ENCODE measurements at regions not wholly inside any gene's neighbourhood (a gene's known extent, or its start where the extent isn't known, plus 50 kb on each side); places are given as distances from the start of the nearest gene placed in this dataset.
A peak's percentile ranks its signal among the peaks of the same experiment; 100 is the strongest.

- Histone ChIP-seq H4K20me1 (no peaks in the 10 kb centered on the region), H3K9me3 (replicated peaks in 1 of 11) (no peaks in the 10 kb centered on the region), H3K27me3 (no peaks in the 10 kb centered on the region), H3K4me2 (no peak overlapping the region), H3K4me3 (no peak overlapping the region), H3K36me3 (no peaks in the 10 kb centered on the region), H3K27ac (no peak overlapping the region), H3K9ac (no peak overlapping the region), H3K4me1 (no peaks in the 10 kb centered on the region)
- no peak for TF ChIP-seq Cebpa-rat (IDR thresholded peaks at IDR 0.05)
These were observed 69.6 kb downstream of the MDH1 start for GRCh38 chr2:63658176-63658968.

- Histone ChIP-seq H3K27ac (no peak overlapping the region), H3K36me3 (no peaks in the 10 kb centered on the region), H3K9ac (no peak overlapping the region), H3K4me2 (no peak overlapping the region), H3K27me3 (no peaks in the 10 kb centered on the region), H3K4me3 (no peak overlapping the region), H4K20me1 (no peaks in the 10 kb centered on the region), H3K9me3 (replicated peaks in 1 of 11) (peaks cover 0 to 5% (median 0%) of the 10 kb centered on the region in 11 experiments; a peak in 3 of 22 replicates), H3K4me1 (no peaks in the 10 kb centered on the region)
- TF ChIP-seq Cebpa-rat (IDR thresholded peaks at IDR 0.05), result no peak
These were observed 71.3 kb downstream of the MDH1 start for GRCh38 chr2:63660060-63660459.

DNA sequence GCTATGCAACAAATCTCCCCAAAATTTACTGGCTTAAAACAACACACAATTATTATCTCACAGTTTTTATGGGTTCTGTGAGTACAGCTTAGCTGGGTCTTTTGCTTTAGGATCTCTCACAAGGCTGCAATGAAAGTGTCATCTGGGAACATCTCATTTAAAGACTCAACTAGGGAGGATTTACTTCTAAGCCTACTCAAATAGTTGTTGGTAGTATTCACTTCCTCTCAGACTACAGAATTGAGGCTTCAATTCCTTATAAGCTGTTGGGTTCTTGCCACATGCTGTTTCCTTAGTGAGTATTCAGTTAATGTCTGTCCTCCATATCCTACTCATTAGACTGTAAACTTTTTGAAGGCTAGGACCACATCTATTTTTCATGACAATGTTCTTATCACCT is 72.3 kb downstream of the MDH1 start:
- no peak overlapping the region for H3K4me2 ChIP-seq

GRCh38 chr2:63662028-63662804 is 73.5 kb downstream of the MDH1 start:
- H3K4me2 ChIP-seq, result no peak overlapping the region
- no peak overlapping the region for H3K27ac ChIP-seq
- H3K27me3 ChIP-seq, result no peaks in the 10 kb centered on the region
- H3K4me1 ChIP-seq, result peaks cover 0 to 15% (median 9%) of the 10 kb centered on the region in 10 experiments; a peak in 10 of 20 replicates
- H3K9ac ChIP-seq, result no peak overlapping the region
- TF ChIP-seq Cebpa-rat (IDR thresholded peaks at IDR 0.05), result no peak
- H3K36me3 ChIP-seq, result no peaks in the 10 kb centered on the region
- H3K4me3 ChIP-seq, result no peak overlapping the region
- H3K9me3 ChIP-seq (replicated peaks in 1 of 11), result peaks cover 0 to 5% (median 0%) of the 10 kb centered on the region in 11 experiments; a peak in 3 of 22 replicates
- no peaks in the 10 kb centered on the region for H4K20me1 ChIP-seq

More for the DNA sequence above, 72.3 kb downstream of the MDH1 start:
- TF ChIP-seq Cebpa-rat (IDR thresholded peaks at IDR 0.05), result no peak
- Histone ChIP-seq H3K9ac (no peak overlapping the region), H3K4me1 (peaks cover 0 to 9% (median 3%) of the 10 kb centered on the region in 10 experiments; a peak in 7 of 20 replicates), H3K9me3 (replicated peaks in 1 of 11) (peaks cover 0 to 5% (median 0%) of the 10 kb centered on the region in 11 experiments; a peak in 3 of 22 replicates), H3K36me3 (no peaks in the 10 kb centered on the region), H3K27ac (no peak overlapping the region), H3K4me3 (no peak overlapping the region), H3K27me3 (no peaks in the 10 kb centered on the region), H4K20me1 (no peaks in the 10 kb centered on the region)

GRCh38 chr2:63663013-63663864 is 74.5 kb downstream of the MDH1 start:
- peaks cover 0 to 15% (median 9%) of the 10 kb centered on the region in 10 experiments; a peak in 10 of 20 replicates for H3K4me1 ChIP-seq
- no peak overlapping the region for H3K27ac ChIP-seq
- no peak for TF ChIP-seq Cebpa-rat (IDR thresholded peaks at IDR 0.05)
- H3K9me3 ChIP-seq (replicated peaks in 1 of 11), result peaks cover 0 to 5% (median 0%) of the 10 kb centered on the region in 11 experiments; a peak in 3 of 22 replicates
- no peak overlapping the region for H3K9ac ChIP-seq
- H3K4me3 ChIP-seq, result no peak overlapping the region
- no peaks in the 10 kb centered on the region for H3K36me3 ChIP-seq
- no peaks in the 10 kb centered on the region for H3K27me3 ChIP-seq
- no peak overlapping the region for H3K4me2 ChIP-seq
- H4K20me1 ChIP-seq, result no peaks in the 10 kb centered on the region

GRCh38 chr2:63665091-63665490 is 76.3 kb downstream of the MDH1 start:
- no peak overlapping the region for H3K27ac ChIP-seq
- peak overlapping the region in 1 of 11 experiments; percentile 20; a peak in 3 of 22 replicates for H3K4me2 ChIP-seq
- no peaks in the 10 kb centered on the region for H3K36me3 ChIP-seq
- H3K9me3 ChIP-seq (replicated peaks in 1 of 11), result peaks cover 0 to 5% (median 0%) of the 10 kb centered on the region in 11 experiments; a peak in 3 of 22 replicates
- H3K4me3 ChIP-seq, result no peak overlapping the region
- H3K9ac ChIP-seq, result no peak overlapping the region
- no peaks in the 10 kb centered on the region for H4K20me1 ChIP-seq
- H3K4me1 ChIP-seq, result peaks cover 0 to 15% (median 9%) of the 10 kb centered on the region in 10 experiments; a peak in 10 of 20 replicates
- H3K27me3 ChIP-seq, result no peaks in the 10 kb centered on the region
- no peak for TF ChIP-seq Cebpa-rat (IDR thresholded peaks at IDR 0.05)

DNA sequence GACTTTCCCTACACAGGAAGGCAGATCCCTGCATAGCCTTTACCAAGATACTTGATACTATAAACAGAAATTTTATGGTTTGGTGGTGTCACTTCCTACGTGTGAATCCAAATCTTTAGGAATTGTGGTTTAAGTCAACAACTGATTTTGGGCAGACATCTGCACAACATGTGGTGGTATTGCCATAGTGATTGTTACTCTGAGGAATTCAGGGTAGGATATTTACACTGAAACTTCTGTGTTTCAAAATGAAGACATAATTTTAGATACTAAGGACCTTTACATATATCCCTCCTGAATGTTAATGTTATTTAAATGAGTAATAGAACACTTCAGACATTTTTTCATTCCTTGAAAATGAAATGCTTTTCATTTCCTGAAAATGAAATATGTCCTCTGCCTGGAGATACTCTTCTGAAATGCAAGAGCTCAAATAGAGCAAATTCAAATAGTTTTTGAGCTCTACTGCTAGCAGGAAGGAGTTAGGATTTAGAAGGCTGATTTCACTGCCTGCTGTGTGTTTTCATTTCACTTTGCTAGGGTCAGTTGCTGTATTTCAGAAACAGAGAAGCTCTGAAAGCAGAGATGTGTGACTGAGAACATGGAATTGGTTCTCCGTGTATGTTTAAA is 77.2 kb downstream of the MDH1 start:
- no peak for TF ChIP-seq Cebpa-rat (IDR thresholded peaks at IDR 0.05)
- H3K4me3 ChIP-seq, result no peak overlapping the region
- peak overlapping the region in 7 of 11 experiments; percentile 12 to 42 (median 31); a peak in 10 of 22 replicates for H3K4me2 ChIP-seq
- no peaks in the 10 kb centered on the region for H3K36me3 ChIP-seq
- no peaks in the 10 kb centered on the region for H4K20me1 ChIP-seq
- peaks cover 0 to 5% (median 0%) of the 10 kb centered on the region in 11 experiments; a peak in 3 of 22 replicates for H3K9me3 ChIP-seq (replicated peaks in 1 of 11)
- no peak overlapping the region for H3K27ac ChIP-seq
- H3K9ac ChIP-seq, result no peak overlapping the region
- peaks cover 0 to 15% (median 9%) of the 10 kb centered on the region in 10 experiments; a peak in 10 of 20 replicates for H3K4me1 ChIP-seq
- H3K27me3 ChIP-seq, result no peaks in the 10 kb centered on the region

- TF ChIP-seq Cebpa-rat (IDR thresholded peaks at IDR 0.05), result no peak
- no peak overlapping the region for H3K27ac ChIP-seq
These were observed 78.5 kb downstream of the MDH1 start for GRCh38 chr2:63667132-63667700.

More at GRCh38 chr2:63667132-63667700, 78.5 kb downstream of the MDH1 start:
- H3K4me2 ChIP-seq, result no peak overlapping the region
- peaks cover 0 to 5% (median 0%) of the 10 kb centered on the region in 11 experiments; a peak in 3 of 22 replicates for H3K9me3 ChIP-seq (replicated peaks in 1 of 11)
- H3K4me1 ChIP-seq, result peaks cover 0 to 15% (median 9%) of the 10 kb centered on the region in 10 experiments; a peak in 10 of 20 replicates
- no peaks in the 10 kb centered on the region for H3K27me3 ChIP-seq
- no peak overlapping the region for H3K9ac ChIP-seq
- no peaks in the 10 kb centered on the region for H4K20me1 ChIP-seq
- no peak overlapping the region for H3K4me3 ChIP-seq
- no peaks in the 10 kb centered on the region for H3K36me3 ChIP-seq
